DND-41 (cell line): ENCODE measurements at regions not wholly inside any gene's neighbourhood (a gene's known extent, or its start where the extent isn't known, plus 50 kb on each side); places are given as distances from the start of the nearest gene placed in this dataset.
"Not testable (repeated sequence)": the region's sequence is repeated elsewhere in the genome, so short reads cannot be mapped to it uniquely, and the experiment has no call there.

Source experiments
- ATAC-seq: fragments of 200-7000 bp; cut with Tn5 transposase; 3 replicates; pipeline ENCODE4 v1.9.1; 2021; ENCODE audit warnings: low read depth; ENCODE audit not compliant: insufficient read depth
- DNase-seq: peaks from one replicate; pipeline ENCODE4 v3.0.0-alpha.2; 2020
- H2AFZ ChIP-seq: 2 replicates; pipeline ENCODE4 v1.6.0; 2012; ENCODE audit warnings: low read depth, low read length
- H3K27ac ChIP-seq: 2 replicates; pipeline ENCODE4 v1.5.1; 2012; ENCODE audit warnings: low read length, inconsistent platforms
- H3K27me3 ChIP-seq: fragments of 200-600 bp; sonication (generic); 2 replicates; pipeline ENCODE4 v1.6.0; 2012; ENCODE audit warnings: low read length, mild to moderate bottlenecking, inconsistent platforms; ENCODE audit not compliant: insufficient read depth, poor library complexity
- H3K36me3 ChIP-seq: 2 replicates; pipeline ENCODE4 v1.5.1; 2012; ENCODE audit warnings: low read length, inconsistent platforms; ENCODE audit not compliant: insufficient read depth
- H3K4me1 ChIP-seq: 2 replicates; pipeline ENCODE4 v1.5.1; 2012; ENCODE audit warnings: mild to moderate bottlenecking, low read length; ENCODE audit not compliant: insufficient read depth
- H3K4me2 ChIP-seq: 2 replicates; pipeline ENCODE4 v1.6.0; 2012; ENCODE audit warnings: mild to moderate bottlenecking, moderate library complexity, low read length, inconsistent platforms; ENCODE audit not compliant: insufficient read depth
- H3K4me3 ChIP-seq, 2 experiments: fragments of 200-600 bp in 1 of 2; shearing (Covaris generic) in 1 of 2; 2 replicates each; pipeline ENCODE4 v1.5.1; 2012 to 2016; ENCODE audit warnings: inconsistent platforms in 2 of 2, low read length in 2 of 2, mild to moderate bottlenecking in 2 of 2, low read depth in 1 of 2, moderate library complexity in 1 of 2
- H3K79me2 ChIP-seq: 2 replicates; pipeline ENCODE4 v1.6.0; 2012; ENCODE audit warnings: low read length, inconsistent platforms; ENCODE audit not compliant: insufficient read depth
- H3K9ac ChIP-seq: 2 replicates; pipeline ENCODE4 v1.6.0; 2012; ENCODE audit warnings: low read depth, mild to moderate bottlenecking, inconsistent platforms, low read length, moderate library complexity
- H3K9me3 ChIP-seq: 2 replicates; pipeline ENCODE4 v1.5.1; 2012; ENCODE audit warnings: low read length, moderate library complexity, mild to moderate bottlenecking, inconsistent platforms; ENCODE audit not compliant: insufficient read depth, severe bottlenecking
- H4K20me1 ChIP-seq: 2 replicates; pipeline ENCODE4 v1.6.0; 2012; ENCODE audit warnings: low read length; ENCODE audit not compliant: insufficient read depth
- EZH2 ChIP-seq: IDR thresholded peaks from 3 replicates; pipeline ENCODE4 v1.6.1; 2012; ENCODE audit warnings: borderline replicate concordance, low read depth, mild to moderate bottlenecking, moderate library complexity, low read length, inconsistent platforms; ENCODE audit not compliant: severe bottlenecking
- TF ChIP-seq, protein P1 (sequence below): IDR thresholded peaks from 2 replicates; pipeline ENCODE4 v1.5.1; 2012; ENCODE audit warnings: borderline replicate concordance, low read length, moderate library complexity, mild to moderate bottlenecking; ENCODE audit not compliant: poor library complexity, severe bottlenecking; ENCODE audit errors: extremely low read depth

DNA sequence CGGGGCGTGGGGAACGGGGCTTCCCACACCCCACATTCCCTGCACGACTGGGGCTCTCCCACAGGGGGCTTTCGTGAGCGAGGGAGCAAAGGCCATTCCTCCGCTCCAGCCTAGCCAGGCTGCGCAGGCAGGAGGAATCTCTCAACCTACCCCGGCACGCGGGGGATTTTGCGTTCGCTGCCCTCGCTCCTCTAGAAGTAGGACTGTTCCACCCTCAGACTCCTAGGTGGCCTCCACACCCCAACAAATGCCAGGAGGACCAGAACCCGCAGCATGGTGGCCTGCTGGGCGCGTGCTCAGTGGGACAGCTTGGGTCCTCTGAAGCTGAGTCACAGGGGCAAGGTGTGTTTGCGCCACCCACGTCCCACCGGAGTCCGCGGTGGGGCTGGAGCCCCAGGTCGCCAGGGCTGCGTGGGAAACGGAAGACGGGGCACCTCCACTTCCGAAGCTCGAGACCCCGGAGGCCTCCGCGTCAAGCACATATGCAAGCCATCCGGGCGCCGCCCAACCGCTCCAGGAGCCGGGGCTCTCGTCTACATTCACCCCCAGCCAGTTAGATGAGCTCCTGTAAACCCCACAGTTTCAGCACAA is 1938.5 kb upstream of the DEFB115 start:
- Histone ChIP-seq H3K4me2 (no peak overlapping the region), H3K4me3 (no peak overlapping the region), H3K27ac (no peak overlapping the region), H3K79me2 (no peaks in the 10 kb centered on the region), H3K4me1 (no peaks in the 10 kb centered on the region), H4K20me1 (no peaks in the 10 kb centered on the region), H3K27me3 (no peaks in the 10 kb centered on the region), H2AFZ (no peak overlapping the region), H3K9ac (no peak overlapping the region), H3K36me3 (no peaks in the 10 kb centered on the region), H3K9me3 (peaks cover 3% of the 10 kb centered on the region)
- ATAC-seq (no peak), DNase-seq (no peak)
- TF ChIP-seq, protein P1, sequence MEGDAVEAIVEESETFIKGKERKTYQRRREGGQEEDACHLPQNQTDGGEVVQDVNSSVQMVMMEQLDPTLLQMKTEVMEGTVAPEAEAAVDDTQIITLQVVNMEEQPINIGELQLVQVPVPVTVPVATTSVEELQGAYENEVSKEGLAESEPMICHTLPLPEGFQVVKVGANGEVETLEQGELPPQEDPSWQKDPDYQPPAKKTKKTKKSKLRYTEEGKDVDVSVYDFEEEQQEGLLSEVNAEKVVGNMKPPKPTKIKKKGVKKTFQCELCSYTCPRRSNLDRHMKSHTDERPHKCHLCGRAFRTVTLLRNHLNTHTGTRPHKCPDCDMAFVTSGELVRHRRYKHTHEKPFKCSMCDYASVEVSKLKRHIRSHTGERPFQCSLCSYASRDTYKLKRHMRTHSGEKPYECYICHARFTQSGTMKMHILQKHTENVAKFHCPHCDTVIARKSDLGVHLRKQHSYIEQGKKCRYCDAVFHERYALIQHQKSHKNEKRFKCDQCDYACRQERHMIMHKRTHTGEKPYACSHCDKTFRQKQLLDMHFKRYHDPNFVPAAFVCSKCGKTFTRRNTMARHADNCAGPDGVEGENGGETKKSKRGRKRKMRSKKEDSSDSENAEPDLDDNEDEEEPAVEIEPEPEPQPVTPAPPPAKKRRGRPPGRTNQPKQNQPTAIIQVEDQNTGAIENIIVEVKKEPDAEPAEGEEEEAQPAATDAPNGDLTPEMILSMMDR = no peak
- TF ChIP-seq EZH2 = no peak

DNA sequence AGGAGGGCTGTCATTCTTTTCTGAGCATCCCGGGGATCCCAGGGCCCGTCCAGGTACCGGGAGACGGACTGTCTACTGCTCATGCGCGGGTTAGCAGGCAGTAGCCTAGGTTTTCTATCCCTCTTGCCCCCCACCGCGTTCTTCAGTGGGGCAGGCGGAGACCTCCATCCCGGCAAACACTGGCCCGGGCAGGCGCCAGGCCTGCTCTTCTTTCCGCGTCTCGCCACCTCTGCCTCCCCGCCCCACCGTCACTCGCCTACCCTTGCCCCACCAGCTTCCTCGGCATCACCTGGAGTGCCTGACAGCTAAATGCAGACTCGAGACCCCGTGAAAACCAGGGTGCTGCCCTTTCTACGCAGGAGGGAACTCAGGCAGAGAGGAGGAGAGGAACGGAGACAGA is 1937.7 kb upstream of the DEFB115 start:
- peaks cover 3% of the 10 kb centered on the region for H3K9me3 ChIP-seq
- no peak for ATAC-seq
- H3K36me3 ChIP-seq = no peaks in the 10 kb centered on the region

DNA sequence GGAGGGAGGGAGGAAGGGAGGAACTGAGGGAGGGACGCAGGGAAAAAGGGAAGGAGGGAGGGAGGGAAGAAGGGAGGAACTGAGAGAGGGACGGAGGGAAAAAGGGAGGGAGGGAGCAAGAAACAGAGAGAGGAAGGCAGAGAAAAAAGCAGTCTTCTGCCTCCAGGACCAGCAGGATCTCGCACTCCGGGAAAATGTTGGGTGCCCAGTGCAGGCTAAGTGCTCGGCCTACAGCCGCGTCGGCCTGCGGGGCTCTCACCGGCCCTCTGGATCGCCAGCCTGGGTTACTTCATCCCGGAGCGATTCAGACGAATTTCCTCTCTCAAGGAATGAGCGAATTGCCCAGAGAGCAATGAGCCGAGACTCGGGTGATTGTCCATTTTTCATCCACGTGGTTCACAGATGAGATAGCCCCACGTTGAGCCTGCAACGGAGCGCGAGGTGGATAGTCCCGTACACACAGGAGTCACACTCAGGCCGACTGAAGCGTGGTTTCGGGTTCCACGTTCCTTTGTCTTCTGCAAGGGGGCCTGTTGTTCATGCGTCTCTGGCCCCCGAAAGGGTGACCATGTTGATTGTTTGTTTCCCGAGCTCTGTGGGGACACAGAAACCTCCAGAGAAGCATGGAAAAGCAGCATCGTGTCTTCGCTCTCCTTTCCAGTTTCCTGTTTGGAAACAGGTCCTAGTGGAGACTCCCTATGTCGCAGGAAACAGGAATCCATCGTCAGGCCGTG is 1937.1 kb upstream of the DEFB115 start:
- not testable (repeated sequence) for H3K36me3 ChIP-seq, ATAC-seq, H3K4me3 ChIP-seq, DNase-seq, H3K79me2 ChIP-seq, H2AFZ ChIP-seq, H3K9me3 ChIP-seq, H3K9ac ChIP-seq, H3K4me1 ChIP-seq, H3K27ac ChIP-seq, H4K20me1 ChIP-seq, H3K4me2 ChIP-seq, H3K27me3 ChIP-seq

More for the DNA sequence above, 1937.7 kb upstream of the DEFB115 start:
- TF ChIP-seq, protein P1 = no peak
- no peak for TF ChIP-seq EZH2
- H4K20me1 ChIP-seq = no peaks in the 10 kb centered on the region
- H3K79me2 ChIP-seq = no peaks in the 10 kb centered on the region
- no peak overlapping the region for H3K9ac ChIP-seq
- H3K27ac ChIP-seq = no peak overlapping the region
- H2AFZ ChIP-seq = no peak overlapping the region
- no peak overlapping the region for H3K4me3 ChIP-seq
- DNase-seq = no peak
- no peak overlapping the region for H3K4me2 ChIP-seq
- H3K4me1 ChIP-seq = no peaks in the 10 kb centered on the region
- H3K27me3 ChIP-seq = no peaks in the 10 kb centered on the region

DNA sequence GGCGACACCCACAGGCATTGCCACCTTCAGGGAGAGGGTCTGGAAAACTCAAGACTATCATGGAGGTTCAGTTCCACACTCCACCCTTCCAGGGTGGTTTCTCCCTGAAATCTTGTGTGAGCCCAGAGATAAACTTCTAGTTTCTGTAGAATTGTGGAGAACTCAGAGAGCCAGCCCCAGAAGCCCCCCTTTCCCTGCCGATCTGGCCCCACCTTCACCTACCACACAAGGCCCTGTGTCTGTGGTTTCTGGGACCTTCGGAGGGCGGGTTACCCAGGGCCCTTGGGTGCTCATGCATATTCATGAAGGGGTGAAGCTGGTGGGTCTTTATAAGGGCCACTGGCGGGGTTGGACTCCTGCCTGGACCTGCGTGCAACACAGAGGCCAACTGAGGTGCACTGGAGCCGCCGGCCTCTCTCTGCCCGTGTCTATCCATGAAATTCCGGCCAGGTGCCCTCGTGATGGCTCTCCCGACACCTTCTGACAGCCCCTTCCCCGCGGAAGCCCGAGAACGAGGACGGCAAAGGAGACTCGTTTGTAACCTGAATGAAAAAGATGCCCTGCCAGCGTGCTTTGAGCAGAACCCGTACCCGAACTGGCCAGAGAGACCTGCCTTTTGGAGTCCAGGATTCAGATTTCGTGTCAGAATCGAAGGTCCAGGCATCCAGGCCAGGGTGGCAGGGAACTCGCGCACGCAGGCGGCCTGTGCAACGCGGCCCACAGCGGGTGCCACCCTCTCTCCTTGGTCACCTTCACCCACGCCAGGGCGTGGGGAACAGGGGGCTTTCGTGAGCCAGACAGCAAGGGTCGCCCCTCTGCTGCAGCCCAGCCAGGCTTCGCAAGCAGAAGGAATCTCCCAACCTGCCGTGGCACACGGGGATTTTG is 1933.6 kb upstream of the DEFB115 start:
- not testable (repeated sequence) for H3K4me2 ChIP-seq, H3K4me3 ChIP-seq, H3K4me1 ChIP-seq, H3K9ac ChIP-seq, DNase-seq, H3K36me3 ChIP-seq, H3K9me3 ChIP-seq, H4K20me1 ChIP-seq, ATAC-seq, H3K79me2 ChIP-seq, H3K27ac ChIP-seq, H2AFZ ChIP-seq, H3K27me3 ChIP-seq

DNA sequence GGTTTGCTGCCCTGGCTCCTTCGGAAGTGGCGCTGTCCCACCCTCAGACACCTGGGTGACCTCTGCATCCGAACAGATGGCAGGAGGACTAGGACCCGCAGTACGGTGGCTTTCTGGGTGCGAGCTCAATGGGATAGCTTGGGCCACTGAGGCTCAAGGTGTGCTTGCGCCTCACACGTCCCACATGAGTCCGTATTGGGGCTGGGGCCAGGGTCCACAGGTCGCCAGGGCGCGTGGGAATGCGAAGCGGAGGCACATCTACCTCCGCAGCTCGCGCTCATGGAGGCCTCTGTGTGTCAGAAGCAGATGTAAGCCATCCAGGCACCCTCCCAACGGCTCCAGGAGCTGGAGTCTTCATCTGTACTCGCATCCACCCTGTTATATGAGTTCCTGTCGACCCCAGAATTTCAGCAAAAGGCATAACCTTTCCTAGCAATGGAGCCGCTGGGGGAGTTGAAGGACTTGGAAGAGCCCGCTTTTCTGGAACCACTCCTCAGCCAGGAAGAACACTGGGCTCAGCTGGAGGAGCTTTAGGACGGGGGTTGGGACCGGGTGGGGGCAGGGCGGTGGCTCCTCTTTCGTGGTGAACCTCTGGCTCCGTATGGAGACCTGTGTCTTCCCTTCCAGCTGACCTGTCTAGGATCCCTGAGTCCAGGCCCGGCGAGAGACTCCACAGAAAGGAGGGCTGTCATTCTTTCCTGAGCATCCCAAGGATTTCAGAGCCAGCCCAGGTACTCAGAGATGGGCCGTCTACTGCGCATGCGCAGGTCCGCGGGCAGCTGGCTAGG is 1932.8 kb upstream of the DEFB115 start:
- H3K9ac ChIP-seq, H3K36me3 ChIP-seq, H3K4me1 ChIP-seq, H3K4me3 ChIP-seq, H3K9me3 ChIP-seq, H3K79me2 ChIP-seq, H2AFZ ChIP-seq, H3K27ac ChIP-seq, DNase-seq, H3K4me2 ChIP-seq, H3K27me3 ChIP-seq, H4K20me1 ChIP-seq, ATAC-seq: not testable (repeated sequence)
